ENCODE measurements at regions not wholly inside any gene's neighbourhood (a gene's known extent, or its start where the extent isn't known, plus 50 kb on each side); places are given as distances from the start of the nearest gene placed in this dataset.

GRCh38 chr4:165678236-165678935 is 194.7 kb upstream of the TLL1 start:
- DNase-seq, result no peak

DNA sequence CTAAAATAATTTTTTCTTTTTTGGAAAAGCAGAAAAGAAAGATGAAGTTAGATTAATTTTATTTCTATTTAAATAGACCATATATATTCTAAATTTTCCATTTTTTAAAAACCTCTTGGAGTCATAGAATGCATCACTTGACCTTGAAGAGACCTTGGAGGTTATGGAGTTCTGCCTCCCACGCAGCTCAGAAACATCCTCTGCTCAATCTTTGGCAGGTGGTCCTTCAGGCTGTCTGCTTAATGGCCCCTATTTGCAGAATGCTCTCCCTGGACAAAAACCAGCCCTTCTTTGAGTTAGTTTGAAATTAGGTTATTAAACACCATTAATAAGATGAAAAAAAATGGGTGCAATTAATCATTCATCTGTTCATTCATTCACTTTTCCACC is 194.1 kb upstream of the TLL1 start:
- no peak for DNase-seq

DNA sequence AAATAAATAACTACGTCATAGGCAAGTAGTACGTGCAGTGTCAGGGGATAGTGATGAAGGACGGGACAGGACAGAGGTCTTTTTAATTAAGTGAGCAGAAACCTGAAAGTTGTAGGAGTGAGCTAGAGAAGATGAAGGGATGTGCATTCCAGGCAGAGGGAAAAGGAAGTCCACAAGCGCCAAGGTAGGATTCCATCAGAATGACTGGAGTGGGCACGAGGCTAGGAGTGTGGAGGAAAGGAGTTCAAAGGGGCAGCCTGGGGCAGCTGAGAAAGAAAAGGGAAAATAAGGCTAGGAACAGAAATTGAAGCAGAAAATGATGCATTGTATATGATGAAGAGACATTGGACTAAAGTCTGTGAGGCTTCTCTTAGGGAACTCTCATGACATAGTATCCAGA is 192.2 kb upstream of the TLL1 start:
- DNase-seq, result no peak

GRCh38 chr4:165682611-165683010 is 190.4 kb upstream of the TLL1 start:
- DNase-seq, result no peak

DNA sequence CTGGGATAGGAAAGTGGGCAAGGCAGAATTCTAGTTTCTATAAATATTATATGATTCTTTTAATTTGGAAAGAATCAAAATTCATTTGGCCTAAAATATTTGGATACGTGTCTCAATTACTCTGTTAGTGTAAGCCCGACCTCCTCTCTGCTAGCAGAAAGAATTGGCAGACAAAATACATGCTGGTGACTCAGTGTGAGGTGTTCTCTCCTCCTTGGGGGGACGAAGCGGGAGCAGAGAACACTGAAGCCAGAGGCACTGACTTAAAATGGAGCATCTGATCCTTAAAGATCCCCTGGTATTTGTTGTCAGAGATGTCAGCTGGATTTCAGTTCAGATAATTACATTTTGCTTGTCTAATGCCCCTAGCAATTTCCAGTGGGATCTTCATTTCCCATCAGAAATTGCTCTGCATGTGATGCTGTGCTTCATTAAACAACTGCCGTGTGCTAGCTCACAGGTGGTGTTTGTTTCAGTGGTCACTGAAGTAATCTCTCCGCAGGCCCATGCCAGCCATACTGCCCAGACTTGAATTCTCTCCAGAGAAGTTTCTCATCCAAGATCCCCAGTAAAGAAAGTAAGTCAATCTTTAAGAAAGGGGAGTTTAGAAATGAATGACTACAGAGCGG is 188.7 kb upstream of the TLL1 start:
- no peak for DNase-seq

- DNase-seq, result no peak
Observed at GRCh38 chr4:165686756-165687155, 186.3 kb upstream of the TLL1 start.

- no peak for DNase-seq
Observed at GRCh38 chr4:165689159-165689558, 183.9 kb upstream of the TLL1 start.

DNA sequence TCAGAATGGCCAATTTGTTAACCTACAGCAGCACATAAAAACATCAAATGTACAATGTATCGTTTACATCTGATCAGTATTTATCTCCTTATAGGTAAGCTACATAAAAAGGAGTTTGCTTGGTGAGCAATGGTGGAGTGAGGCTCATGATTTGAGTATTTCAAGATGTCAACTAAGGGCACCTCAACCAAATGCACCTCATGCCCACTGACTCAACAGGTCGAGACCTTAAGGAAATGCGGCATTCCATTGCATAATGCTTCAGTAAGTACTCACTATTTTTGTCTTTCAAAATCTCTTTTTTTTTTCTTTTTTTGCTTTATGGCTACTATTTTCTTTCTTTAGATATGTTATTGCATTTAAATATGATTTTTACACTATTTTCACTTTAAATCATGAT is 181.0 kb upstream of the TLL1 start:
- no peak for DNase-seq

DNA sequence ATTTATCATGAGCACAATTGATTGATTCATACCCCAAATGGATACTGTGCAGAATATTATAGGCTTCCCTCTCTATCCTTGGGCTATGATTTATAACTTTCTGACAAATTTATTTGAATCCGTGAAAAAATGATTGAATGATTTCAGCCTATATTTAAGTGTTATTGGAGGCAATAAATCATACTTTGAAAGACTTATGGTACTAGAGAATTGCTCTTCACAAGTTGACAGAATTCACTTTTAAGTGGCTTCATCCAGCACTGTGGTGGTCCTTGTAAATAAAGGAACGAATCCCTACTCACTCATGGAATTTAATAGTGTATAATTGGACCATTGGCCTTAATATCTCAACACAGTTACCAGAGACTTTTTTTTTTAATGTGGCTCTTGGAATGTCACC is 174.8 kb upstream of the TLL1 start:
- DNase-seq, result no peak

GRCh38 chr4:165699055-165699454 is 174.0 kb upstream of the TLL1 start:
- no peak for DNase-seq

DNA sequence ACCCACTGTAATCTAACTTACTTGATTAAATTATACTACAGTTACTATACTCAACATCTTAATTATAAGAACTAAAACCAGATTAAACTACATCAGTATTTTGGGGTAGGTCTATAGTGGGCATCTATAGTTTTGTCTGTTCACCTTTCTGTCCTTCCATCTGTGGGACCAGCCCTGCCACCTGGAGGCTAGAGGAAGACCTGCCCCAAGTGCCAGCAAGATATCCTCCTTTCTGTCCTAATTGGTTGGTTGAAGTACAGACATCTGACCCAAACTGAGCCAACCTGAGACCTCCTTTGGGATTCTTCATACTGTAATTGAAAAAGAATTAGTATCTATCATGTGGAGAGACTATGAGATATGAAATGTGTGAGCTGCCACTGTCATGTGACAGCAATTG is 172.2 kb upstream of the TLL1 start:
- no peak for DNase-seq

GRCh38 chr4:165707128-165707527 is 165.9 kb upstream of the TLL1 start:
- no peak for DNase-seq

DNA sequence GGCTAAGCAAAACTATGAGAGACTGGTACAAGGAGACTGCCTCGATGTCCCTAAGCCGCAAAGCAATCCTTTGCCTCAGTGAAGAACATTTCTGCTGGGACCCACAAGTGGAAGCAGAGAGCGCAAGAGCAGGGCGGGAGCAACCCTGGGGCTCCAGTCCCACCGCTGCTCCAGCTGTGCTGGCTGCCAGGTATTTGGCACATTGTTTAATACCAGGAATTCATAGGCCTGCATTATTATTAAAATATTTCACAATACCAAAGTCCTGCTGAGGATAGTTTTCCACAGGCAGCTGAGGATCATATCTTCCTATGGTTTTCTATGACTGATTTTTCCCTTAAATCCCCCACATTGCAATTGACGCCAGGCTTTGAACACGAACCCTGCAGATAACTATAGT is 163.5 kb upstream of the TLL1 start:
- no peak for DNase-seq

DNA sequence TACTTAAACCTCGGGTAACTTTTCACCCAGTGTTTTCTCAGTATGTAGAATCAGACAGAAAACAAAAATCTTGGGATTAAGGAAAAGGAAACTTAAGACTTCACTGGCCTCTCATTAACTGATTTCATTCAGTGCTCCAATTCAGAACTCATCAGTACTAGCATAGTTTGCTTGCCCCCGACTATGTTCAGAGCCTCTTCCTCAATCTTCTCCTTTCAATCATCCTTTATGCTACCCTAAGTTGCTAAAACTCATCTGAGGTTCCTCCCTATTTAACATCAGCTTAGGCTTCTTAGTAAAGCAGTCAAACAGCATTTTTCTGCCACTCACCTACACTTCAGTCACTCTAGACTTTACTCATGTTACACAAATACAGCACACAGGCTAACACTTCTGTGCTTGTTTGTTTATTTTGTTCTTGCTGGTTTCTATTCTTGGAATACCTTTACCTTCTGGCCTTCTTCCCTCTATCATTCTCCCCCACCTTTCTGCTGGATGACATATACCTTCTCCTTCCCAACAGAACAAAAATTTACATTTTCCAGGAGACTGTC is 163.0 kb upstream of the TLL1 start:
- DNase-seq, result no peak

DNA sequence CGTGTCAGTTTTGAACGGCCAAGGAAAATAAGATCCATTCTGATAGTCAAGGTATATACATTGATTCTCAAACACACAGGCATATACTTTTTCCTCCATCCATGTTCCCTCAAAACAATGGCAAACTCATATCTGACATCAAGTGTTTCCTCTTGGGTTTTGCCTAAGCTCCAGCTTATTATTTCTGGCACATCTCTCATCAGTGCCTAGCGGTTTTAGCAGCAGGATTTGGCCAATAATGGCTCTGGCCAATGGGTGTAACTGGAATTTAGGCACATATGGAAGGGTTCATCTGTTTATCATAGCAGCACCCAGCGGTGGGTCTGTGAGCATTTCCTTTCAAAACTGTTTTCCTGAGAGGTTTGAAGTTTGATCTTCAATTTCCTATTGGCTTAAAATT is 161.6 kb upstream of the TLL1 start:
- no peak for DNase-seq

- DNase-seq, result no peak
Observed at GRCh38 chr4:165711912-165712311, 161.1 kb upstream of the TLL1 start.

- DNase-seq, result no peak
Observed at GRCh38 chr4:165714650-165715049, 158.4 kb upstream of the TLL1 start.

- no peak for DNase-seq
Observed at GRCh38 chr4:165715211-165715610, 157.8 kb upstream of the TLL1 start.

GRCh38 chr4:165715989-165716388 is 157.0 kb upstream of the TLL1 start:
- no peak for DNase-seq

DNA sequence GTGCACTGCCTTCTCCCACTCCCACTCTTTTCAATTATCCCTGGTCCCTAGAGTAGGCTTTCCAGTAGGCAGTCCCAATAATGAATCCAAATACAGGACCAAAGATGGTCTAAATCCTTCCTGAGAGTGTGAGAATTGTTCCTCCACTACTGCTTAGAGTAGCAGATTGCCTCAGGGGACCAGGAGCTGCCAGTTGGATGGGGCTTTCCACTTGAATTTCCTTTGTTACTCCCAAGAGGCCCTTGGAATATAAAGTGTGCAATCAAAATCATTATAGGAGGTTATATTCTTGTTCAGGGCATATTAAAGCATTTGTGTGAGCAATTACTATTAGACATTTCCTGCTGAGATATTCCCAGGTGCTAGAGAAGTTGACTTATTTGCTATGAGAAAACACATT is 156.6 kb upstream of the TLL1 start:
- no peak for DNase-seq

DNA sequence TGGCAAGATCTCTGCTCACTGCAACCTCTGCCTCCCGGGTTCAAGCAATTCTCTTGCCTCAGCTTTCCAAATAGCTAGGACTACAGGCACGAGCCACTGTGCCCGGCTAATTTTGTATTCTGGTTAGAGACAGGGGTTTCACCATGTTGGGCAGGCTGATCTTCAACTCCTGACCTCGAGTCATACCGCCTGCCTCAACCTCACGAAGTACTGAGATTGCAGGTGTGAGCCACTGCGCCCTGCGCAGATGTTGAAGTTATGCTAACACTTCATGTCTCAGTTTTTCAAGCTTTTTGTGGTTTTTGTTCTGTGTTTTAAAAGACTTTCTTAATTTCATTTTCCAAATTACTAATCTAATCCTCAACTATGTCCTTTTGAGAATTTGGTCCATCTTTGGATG is 154.4 kb upstream of the TLL1 start:
- no peak for DNase-seq

- DNase-seq, result no peak
Observed at GRCh38 chr4:165720411-165721082, 152.5 kb upstream of the TLL1 start.

GRCh38 chr4:165721815-165722214 is 151.2 kb upstream of the TLL1 start:
- DNase-seq, result no peak
